GM10248 (cell line): ENCODE measurements at regions not wholly inside any gene's neighbourhood (a gene's known extent, or its start where the extent isn't known, plus 50 kb on each side); places are given as distances from the start of the nearest gene placed in this dataset.

Experiments
- CTCF ChIA-PET: fragments of 300-600 bp; sonication (Branson Sonifier 250); formaldehyde crosslinking; extraction: SDS; loops from one replicate; lab custom pipeline; 2021; ENCODE audit warnings: antibody characterized with exemption; lab: Yijun Ruan, JAX
- POLR2A ChIA-PET: fragments of 350-650 bp; sonication (Branson Sonifier 250); formaldehyde crosslinking; extraction: SDS; loops from one replicate; lab custom pipeline; 2020; ENCODE audit warnings: antibody characterized with exemption; lab: Yijun Ruan, JAX
- DNase-seq: peaks from one replicate; pipeline ENCODE4 v3.0.0; 2012; ENCODE audit errors: extremely low spot score
- TF ChIP-seq, protein P1 (sequence below): IDR thresholded peaks from 2 replicates; pipeline ENCODE4 v1.5.1; 2012; ENCODE audit warnings: mild to moderate bottlenecking, low read depth; ENCODE audit errors: extremely low read depth, missing control alignments, control extremely low read depth

- POLR2A ChIA-PET, result no interaction called here
- TF ChIP-seq, protein P1, sequence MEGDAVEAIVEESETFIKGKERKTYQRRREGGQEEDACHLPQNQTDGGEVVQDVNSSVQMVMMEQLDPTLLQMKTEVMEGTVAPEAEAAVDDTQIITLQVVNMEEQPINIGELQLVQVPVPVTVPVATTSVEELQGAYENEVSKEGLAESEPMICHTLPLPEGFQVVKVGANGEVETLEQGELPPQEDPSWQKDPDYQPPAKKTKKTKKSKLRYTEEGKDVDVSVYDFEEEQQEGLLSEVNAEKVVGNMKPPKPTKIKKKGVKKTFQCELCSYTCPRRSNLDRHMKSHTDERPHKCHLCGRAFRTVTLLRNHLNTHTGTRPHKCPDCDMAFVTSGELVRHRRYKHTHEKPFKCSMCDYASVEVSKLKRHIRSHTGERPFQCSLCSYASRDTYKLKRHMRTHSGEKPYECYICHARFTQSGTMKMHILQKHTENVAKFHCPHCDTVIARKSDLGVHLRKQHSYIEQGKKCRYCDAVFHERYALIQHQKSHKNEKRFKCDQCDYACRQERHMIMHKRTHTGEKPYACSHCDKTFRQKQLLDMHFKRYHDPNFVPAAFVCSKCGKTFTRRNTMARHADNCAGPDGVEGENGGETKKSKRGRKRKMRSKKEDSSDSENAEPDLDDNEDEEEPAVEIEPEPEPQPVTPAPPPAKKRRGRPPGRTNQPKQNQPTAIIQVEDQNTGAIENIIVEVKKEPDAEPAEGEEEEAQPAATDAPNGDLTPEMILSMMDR, result no peak
- CTCF ChIA-PET, result no interaction called here
- no peak for DNase-seq
Measured at GRCh38 chr10:130423455-130424305, 287.5 kb downstream of the GLRX3 start.

- CTCF ChIA-PET, result no interaction called here
Measured at GRCh38 chr10:130424418-130424817, 288.2 kb downstream of the GLRX3 start.

GRCh38 chr10:130425169-130425568, 289.0 kb downstream of the GLRX3 start:
- ChIA-PET POLR2A (no interaction called here), CTCF (no interaction called here)
- no peak for DNase-seq
- TF ChIP-seq, protein P1, result no peak

More at GRCh38 chr10:130424418-130424817, 288.2 kb downstream of the GLRX3 start:
- DNase-seq, result no peak
- POLR2A ChIA-PET, result no interaction called here
- TF ChIP-seq, protein P1, result no peak

DNA sequence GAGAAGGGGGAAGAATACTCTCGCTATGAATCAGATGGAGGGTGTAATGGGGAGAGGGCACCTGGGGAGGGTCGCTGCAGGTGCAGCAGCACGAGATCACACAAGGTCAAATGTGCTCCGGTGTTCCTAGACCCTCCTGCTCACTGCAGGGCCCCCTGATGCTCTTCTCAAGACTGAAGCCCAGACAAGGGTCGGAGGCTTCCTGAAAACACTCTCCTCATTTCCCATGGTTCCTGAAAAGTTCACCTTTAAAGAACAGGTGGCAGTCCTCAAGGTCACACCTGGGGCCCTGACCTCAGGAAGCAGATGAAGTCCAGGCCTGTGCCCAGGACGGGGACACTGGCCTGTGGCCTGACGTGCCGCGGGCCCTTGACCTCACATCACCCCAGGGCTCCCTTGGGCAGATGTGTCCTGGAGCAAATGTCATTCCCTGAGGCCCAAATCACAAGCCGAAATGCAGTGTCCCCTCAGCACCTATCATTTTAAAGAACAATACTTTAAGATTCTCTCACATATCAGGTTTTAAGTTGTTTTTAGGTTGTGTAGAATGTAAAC, 289.8 kb downstream of the GLRX3 start:
- POLR2A ChIA-PET, result no interaction called here
- CTCF ChIA-PET, result no interaction called here
- DNase-seq, result no peak
- TF ChIP-seq, protein P1, result no peak

- ChIA-PET CTCF (no interaction called here), POLR2A (no interaction called here)
- no peak for DNase-seq
- TF ChIP-seq, protein P1, result no peak
Measured at GRCh38 chr10:130427216-130427722, 291.1 kb downstream of the GLRX3 start.

DNA sequence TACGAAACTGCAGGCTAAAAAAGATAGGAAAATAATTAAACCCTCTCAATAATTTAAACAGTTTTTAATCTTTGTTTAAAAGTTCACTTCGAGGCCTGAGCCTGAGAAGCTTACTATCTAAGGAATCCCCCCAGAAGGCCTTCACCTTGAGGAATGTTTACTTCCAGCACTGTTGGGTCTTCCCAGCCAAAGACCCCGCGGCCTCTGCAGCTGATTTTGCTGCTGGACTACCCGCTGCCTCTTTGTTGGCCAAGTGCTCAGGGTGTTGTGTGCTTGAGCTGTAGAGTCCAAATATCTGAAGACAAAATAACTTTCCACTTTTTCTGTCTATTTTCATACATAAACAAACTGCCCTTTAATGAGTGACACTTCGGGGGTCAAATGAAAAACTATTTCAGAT, 292.7 kb downstream of the GLRX3 start:
- ChIA-PET POLR2A (no interaction called here), CTCF (no interaction called here)
- TF ChIP-seq, protein P1, result no peak
- DNase-seq, result no peak
